SU-DHL-6 (cell line): ENCODE measurements at regions not wholly inside any gene's neighbourhood (a gene's known extent, or its start where the extent isn't known, plus 50 kb on each side); places are given as distances from the start of the nearest gene placed in this dataset.

Experiments used
- CTCF ChIP-seq: fragments of 200-600 bp; sonication (generic); IDR thresholded peaks from one replicate; pipeline ENCODE4 v1.5.1; 2017; ENCODE audit warnings: antibody characterized with exemption, mild to moderate bottlenecking, low read length, moderate library complexity; ENCODE audit not compliant: insufficient read depth, poor library complexity, severe bottlenecking
- EZH2phosphoT487 ChIP-seq: fragments of 200-600 bp; sonication (generic), shearing (Covaris generic); conservative IDR thresholded peaks from 2 replicates; pipeline ENCODE4 v1.6.1; 2018; ENCODE audit warnings: mild to moderate bottlenecking, antibody characterized with exemption, low read length, moderate library complexity, mixed read lengths

DNA sequence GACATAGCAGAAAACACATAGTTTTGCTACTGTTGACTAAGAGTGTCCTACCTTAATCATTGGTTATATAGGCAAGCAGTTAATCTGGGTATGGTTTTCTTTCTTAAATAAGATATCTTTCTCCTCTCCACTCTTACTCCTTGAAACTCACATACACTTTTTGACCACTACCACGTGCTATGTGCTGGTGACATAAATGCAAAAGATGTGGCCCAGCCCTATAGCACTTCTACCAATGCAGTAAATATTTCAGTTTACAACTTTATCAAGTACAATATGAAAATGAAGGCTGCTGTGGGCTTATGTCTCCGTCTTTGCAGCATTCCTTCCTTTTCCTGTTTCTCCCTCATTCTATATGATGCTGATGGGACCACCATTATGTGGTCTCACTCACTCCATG, 410.2 kb upstream of the CFAP20DC start:
- no peak for TF ChIP-seq CTCF
- TF ChIP-seq EZH2phosphoT487, result no peak
